ES-I3 (cell line): ENCODE measurements at regions not wholly inside any gene's neighbourhood (a gene's known extent, or its start where the extent isn't known, plus 50 kb on each side); places are given as distances from the start of the nearest gene placed in this dataset.
"Not testable (repeated sequence)": the region's sequence is repeated elsewhere in the genome, so short reads cannot be mapped to it uniquely, and the experiment has no call there.

Experiments
- H3K36me3 ChIP-seq: 2 replicates; pipeline ENCODE4 v1.6.1; 2013; ENCODE audit warnings: mild to moderate bottlenecking, low read length, control low read depth, moderate library complexity; ENCODE audit not compliant: insufficient read depth
- H3K4me1 ChIP-seq: 2 replicates; pipeline ENCODE4 v1.6.1; 2013; ENCODE audit warnings: mild to moderate bottlenecking, control low read depth, low read length; ENCODE audit not compliant: insufficient read depth
- H3K9ac ChIP-seq: 2 replicates; pipeline ENCODE4 v1.6.1; 2013; ENCODE audit warnings: low read depth, mild to moderate bottlenecking, low read length, moderate library complexity
- H3K9me3 ChIP-seq: 2 replicates; pipeline ENCODE4 v1.6.1; 2013; ENCODE audit warnings: mild to moderate bottlenecking, low read length, moderate library complexity; ENCODE audit not compliant: control insufficient read depth, insufficient read depth

DNA sequence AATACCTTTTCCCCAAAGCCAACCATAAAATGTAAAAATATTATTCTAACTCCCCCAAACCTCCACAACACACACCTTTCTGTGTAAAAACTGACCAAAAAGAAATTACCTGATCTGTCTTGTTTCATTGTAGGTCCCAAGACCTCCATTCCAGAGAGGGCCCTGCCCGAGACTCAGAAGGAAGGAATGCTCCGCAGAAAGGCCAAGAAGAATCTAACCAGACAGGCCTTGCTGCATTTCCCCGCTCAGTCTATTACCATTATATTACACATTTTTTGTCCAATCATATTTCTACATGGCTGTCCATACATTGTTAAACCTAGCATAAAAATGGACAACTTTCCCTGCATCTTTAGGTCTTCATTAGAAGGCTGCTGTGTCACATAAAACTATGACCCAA, 237.5 kb upstream of the UBASH3B start:
- Histone ChIP-seq H3K9me3 (no peaks in the 10 kb centered on the region), H3K4me1 (peaks cover 6% of the 10 kb centered on the region; the same call in 1 of the 2 replicates), H3K9ac (no peak overlapping the region), H3K36me3 (no peaks in the 10 kb centered on the region; the same call in 1 of the 2 replicates)

DNA sequence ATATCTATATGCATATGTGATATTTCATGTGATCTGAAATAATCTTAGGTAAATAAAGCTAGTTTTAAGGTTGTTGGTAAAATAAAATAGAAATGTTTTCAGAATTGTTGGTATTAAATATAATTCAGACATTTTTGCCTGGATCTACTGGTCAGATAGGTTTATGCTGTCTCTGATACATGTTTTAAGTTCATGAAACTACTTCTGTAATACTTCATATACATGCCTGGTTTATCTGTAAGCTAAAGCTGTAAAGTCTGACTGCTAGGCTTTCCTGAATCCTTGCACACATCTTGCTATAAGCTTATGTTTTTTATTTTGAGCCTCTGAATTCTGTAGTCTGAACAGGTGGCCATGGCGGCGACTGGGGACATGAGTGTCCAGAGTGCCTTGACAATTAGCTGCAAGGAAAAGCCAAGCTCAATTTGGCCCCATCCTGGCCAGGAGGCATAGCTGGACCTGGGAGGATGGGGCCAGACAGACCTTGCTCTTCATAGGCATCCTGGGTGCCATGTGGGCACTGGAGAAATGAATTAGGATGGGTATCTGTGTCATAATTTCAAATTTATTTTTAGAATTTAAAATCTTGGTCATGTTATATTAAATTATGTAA, 241.0 kb upstream of the UBASH3B start:
- Histone ChIP-seq H3K4me1 (no peaks in the 10 kb centered on the region), H3K9me3 (no peaks in the 10 kb centered on the region), H3K36me3 (no peaks in the 10 kb centered on the region; the same call in 1 of the 2 replicates), H3K9ac (no peak overlapping the region)

DNA sequence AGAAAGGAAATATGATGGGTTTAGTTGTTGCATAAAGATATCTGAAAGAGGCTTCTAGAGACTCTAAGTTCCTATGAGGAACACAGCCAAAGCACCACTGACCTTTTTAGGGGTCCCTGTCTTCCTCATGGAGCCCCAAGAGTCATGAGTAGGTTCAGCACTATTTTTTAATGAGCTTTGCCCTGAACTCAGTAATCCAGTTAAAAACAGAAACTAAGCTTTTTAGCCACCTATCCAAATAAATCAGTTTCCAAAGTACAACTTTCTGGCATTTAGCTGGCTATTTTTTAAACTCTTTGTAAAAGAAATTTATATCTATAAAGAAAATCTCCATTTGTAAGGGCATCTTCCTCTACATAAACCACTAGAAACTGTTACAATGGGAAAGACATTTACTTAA, 241.8 kb upstream of the UBASH3B start:
- no peaks in the 10 kb centered on the region; the same call in 1 of the 2 replicates for H3K36me3 ChIP-seq
- no peaks in the 10 kb centered on the region for H3K4me1 ChIP-seq
- no peak overlapping the region for H3K9ac ChIP-seq
- no peaks in the 10 kb centered on the region for H3K9me3 ChIP-seq

DNA sequence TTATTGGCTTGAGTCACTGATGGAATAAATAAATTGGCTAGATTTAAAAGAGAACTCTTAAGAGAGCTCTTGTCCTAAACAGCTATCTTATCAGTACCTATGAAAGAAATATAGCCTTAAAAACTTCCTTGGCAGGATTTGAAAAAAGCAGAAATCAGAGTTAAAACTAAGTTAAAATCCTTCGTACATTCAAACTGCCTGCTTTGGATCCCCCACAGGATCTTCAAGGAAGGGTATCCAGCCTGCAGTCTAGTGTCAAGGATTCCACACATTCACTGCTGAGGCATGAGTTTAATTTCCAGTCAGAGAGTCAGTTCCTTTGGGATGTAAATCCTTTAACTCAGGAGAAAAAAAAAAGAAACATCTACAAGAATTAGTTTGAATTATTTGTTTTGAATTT, 242.9 kb upstream of the UBASH3B start:
- Histone ChIP-seq H3K36me3 (no peaks in the 10 kb centered on the region; the same call in 1 of the 2 replicates), H3K9me3 (no peaks in the 10 kb centered on the region), H3K9ac (no peak overlapping the region), H3K4me1 (no peaks in the 10 kb centered on the region)

DNA sequence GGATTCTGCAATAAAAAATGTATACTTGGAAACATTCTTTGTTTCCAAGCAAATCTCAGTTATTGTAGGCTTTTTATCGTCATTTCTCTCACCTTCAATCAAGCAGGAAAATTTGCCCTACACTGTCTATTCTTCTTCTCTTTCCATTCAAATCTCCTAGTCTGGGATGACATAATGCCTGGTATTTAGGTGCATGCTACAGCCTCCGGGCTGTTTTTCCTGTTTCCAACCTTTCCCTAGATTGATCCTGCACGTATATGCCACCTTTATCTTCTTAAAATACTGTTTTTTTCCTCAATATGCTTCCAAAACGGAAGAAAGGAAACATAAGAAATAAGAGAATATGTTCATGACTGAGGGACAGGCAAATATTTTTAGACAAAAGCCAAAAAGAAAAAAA, 249.1 kb upstream of the UBASH3B start:
- Histone ChIP-seq H3K36me3 (no peaks in the 10 kb centered on the region), H3K9me3 (no peaks in the 10 kb centered on the region), H3K4me1 (no peaks in the 10 kb centered on the region), H3K9ac (no peak overlapping the region)

DNA sequence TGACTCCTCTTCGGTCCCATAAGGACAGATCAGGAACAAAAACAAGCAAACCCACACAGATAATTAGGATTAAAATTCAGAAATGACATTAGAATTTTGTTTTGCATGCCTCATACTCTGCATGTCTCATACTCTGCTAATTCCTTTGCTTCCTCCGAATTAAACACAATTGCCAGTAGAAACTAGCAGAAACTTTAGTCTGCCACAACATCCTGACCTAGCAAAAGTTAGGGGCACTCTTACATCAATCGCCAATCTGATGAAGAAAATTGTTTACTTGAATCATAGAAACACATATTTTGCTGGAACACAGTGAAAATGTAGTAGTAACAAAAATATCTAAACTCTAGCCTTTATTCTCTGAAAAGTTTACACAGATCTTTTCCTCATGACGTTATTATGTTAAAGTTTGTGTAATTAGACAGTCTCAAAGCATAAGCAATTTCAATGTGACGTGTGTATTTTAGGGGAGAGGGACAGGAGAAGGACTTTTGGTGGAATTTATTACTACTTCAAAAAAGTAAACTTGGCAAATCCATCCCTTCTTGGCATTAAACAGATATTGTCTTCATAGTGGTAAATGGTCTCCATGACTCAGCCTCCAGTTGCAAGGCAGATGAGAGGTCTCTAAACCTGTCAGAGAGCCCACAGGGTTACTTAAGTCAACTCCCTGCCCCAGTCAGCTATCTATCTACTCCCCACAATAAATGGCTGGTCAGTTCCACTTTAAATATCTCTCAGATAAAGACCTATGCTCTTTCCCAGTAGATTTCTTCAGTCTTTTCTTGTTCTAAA, 249.8 kb upstream of the UBASH3B start:
- no peaks in the 10 kb centered on the region for H3K4me1 ChIP-seq
- no peak overlapping the region for H3K9ac ChIP-seq
- no peaks in the 10 kb centered on the region for H3K36me3 ChIP-seq
- H3K9me3 ChIP-seq, result no peaks in the 10 kb centered on the region

DNA sequence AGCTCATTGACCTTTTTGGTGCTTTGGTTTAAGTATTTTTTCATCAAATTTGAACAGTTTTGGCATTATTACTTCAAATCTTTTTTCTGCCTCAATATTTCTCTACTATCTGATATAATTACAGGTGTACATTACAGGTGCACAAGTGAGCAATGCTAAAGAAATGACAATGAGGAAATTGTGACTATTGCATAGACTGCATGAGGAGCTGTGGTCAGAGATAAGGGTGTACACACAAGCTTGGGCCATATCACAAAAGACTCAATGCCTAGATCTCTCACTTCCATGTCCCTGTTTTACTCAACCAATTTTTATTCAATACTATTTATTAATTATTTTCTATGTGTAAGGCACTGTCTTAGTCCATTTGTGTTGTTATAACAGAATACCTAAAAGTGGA, 251.0 kb upstream of the UBASH3B start:
- Histone ChIP-seq H3K9ac (no peak overlapping the region), H3K36me3 (no peaks in the 10 kb centered on the region), H3K9me3 (no peaks in the 10 kb centered on the region), H3K4me1 (no peaks in the 10 kb centered on the region)

GRCh38 chr11:122401581-122401980, 253.9 kb upstream of the UBASH3B start:
- not testable (repeated sequence) for H3K9ac ChIP-seq, H3K36me3 ChIP-seq, H3K9me3 ChIP-seq, H3K4me1 ChIP-seq

DNA sequence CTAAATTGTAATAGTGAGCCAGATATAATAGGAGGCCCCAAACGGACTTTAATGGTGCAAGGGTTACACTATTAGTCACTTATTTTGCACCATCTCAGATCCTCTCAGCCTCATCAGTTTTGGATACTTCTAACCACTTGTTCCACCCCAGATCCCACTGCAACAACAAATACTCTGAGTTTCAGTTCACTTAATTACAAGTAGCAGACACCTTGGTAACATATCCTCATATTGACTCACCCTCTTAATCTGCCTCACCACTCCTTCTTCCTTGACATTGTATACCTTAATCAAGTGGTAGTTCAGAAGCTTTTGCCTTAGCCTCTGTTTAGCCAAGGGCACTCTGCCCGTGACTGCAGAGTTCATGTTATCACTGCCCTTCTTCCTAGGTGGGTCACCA, 256.1 kb upstream of the UBASH3B start:
- no peaks in the 10 kb centered on the region for H3K36me3 ChIP-seq
- H3K4me1 ChIP-seq, result no peaks in the 10 kb centered on the region
- no peak overlapping the region for H3K9ac ChIP-seq
- H3K9me3 ChIP-seq, result no peaks in the 10 kb centered on the region

DNA sequence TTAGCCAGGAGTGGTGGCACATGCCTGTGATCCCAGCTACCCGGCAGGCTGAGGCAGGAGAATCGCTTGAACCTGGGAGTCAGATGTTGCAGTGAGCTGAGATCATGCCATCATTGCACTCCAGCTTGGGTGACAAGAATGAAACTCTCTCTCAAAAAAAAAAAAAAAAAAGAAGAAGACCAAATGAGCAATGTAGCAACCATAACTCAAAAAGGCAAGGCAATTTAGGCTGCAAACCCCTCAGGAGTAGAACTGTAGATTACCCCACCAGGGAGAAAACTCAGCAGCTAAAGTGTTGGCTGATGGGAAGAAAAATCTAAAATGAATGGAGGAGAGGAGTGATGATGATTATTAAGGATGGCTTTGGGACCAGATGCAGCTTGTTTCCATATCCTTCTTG, 256.7 kb upstream of the UBASH3B start:
- Histone ChIP-seq H3K9ac (no peak overlapping the region), H3K4me1 (no peaks in the 10 kb centered on the region), H3K36me3 (no peaks in the 10 kb centered on the region), H3K9me3 (no peaks in the 10 kb centered on the region)

- H3K36me3 ChIP-seq, result no peaks in the 10 kb centered on the region
- no peaks in the 10 kb centered on the region for H3K9me3 ChIP-seq
- H3K9ac ChIP-seq, result no peak overlapping the region
- no peaks in the 10 kb centered on the region for H3K4me1 ChIP-seq
These were observed 257.4 kb upstream of the UBASH3B start for GRCh38 chr11:122398167-122398566.

DNA sequence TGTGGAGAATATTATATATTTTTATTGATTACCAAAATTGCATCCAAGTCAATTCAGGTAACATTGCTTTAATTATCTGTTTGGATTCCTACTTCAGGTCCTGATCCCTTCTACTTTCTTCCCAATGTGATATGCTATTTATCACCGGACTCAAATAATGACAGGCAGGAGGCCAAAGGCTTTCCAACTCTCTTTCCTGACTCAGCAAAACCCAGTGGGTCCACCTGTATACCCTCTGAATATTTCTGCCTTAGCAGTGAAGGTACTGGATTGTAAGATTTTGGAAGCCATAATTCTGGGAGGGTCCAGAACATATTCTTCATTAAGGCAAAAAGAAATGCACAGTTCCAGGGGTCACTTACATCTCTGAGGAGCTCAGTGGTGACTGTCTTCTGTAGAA, 260.2 kb upstream of the UBASH3B start:
- no peaks in the 10 kb centered on the region for H3K36me3 ChIP-seq
- no peaks in the 10 kb centered on the region for H3K9me3 ChIP-seq
- H3K4me1 ChIP-seq, result no peaks in the 10 kb centered on the region
- H3K9ac ChIP-seq, result no peak overlapping the region

DNA sequence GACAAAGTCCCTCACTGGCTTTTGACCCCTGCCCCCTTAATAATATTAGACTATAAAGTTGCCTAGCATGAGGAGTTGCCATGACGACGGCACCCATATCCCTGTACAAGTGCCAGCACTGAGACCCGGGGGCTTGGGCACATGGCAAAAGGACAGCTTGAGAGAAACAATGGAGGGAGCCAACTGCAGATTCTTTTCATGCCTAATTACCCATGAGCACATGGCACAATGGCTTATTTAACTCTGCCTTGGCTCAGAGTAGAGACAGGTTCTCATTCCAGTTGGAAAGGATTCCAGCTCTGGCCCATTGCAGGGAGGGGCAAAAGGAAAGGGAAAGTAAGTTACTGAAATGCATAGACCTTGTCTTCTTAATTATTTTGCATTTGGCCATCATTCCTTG, 261.2 kb upstream of the UBASH3B start:
- Histone ChIP-seq H3K36me3 (no peaks in the 10 kb centered on the region), H3K9me3 (no peaks in the 10 kb centered on the region), H3K9ac (no peak overlapping the region), H3K4me1 (no peaks in the 10 kb centered on the region)

GRCh38 chr11:122393209-122393860, 262.2 kb upstream of the UBASH3B start:
- Histone ChIP-seq H3K4me1 (no peaks in the 10 kb centered on the region), H3K36me3 (no peaks in the 10 kb centered on the region), H3K9ac (no peak overlapping the region), H3K9me3 (no peaks in the 10 kb centered on the region)

DNA sequence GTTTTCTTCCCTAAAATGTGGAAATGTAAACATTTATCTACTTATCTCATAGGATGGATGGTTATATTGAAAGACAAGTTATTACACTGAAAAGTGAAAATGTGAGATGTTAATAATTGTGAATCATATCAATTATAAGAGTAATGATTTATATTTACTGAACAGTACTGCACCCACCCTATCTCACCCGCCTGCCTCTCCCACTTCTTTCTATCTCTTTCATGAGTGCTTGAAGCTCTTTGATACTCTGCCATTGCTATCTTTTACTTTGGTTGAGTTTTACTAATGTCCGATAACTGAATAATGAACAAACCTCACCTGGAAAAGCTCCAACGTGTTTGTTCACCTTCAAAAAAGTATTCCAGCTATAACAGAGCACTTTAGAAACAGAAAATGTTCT, 263.0 kb upstream of the UBASH3B start:
- no peak overlapping the region for H3K9ac ChIP-seq
- no peaks in the 10 kb centered on the region for H3K9me3 ChIP-seq
- H3K36me3 ChIP-seq, result no peaks in the 10 kb centered on the region
- H3K4me1 ChIP-seq, result no peaks in the 10 kb centered on the region
